Neural cell (in vitro differentiated cells): ENCODE measurements at regions not wholly inside any gene's neighbourhood (a gene's known extent, or its start where the extent isn't known, plus 50 kb on each side); places are given as distances from the start of the nearest gene placed in this dataset.

Source experiments
- H2AFZ ChIP-seq: fragments of 200-600, 300-800 bp; sonication (generic), shearing (Covaris generic); 2 replicates; pipeline ENCODE4 v1.6.0; 2014; ENCODE audit warnings: low read depth, mild to moderate bottlenecking, antibody characterized with exemption, low read length, moderate library complexity
- H3F3A ChIP-seq: fragments of 200-600 bp; shearing (Covaris generic); 2 replicates; pipeline ENCODE4 v1.6.1; 2016; ENCODE audit warnings: mild to moderate bottlenecking, moderate library complexity, mixed read lengths, antibody characterized with exemption, low read length; ENCODE audit not compliant: insufficient read depth, poor library complexity, severe bottlenecking
- H3K27ac ChIP-seq: fragments of 200-600, 300-800 bp; sonication (generic), shearing (Covaris generic); 2 replicates; pipeline ENCODE4 v1.5.1; 2014; ENCODE audit warnings: mild to moderate bottlenecking, low read length, moderate library complexity
- H3K27me3 ChIP-seq: fragments of 300-800, 200-600 bp; sonication (generic), shearing (Covaris generic); 2 replicates; pipeline ENCODE4 v1.6.0; 2014; ENCODE audit warnings: mild to moderate bottlenecking, low read depth, low read length, moderate library complexity; ENCODE audit not compliant: insufficient read depth
- H3K36me3 ChIP-seq: fragments of 300-800, 200-600 bp; sonication (generic), shearing (Covaris generic); 2 replicates; pipeline ENCODE4 v1.5.1; 2014; ENCODE audit warnings: mild to moderate bottlenecking, antibody characterized with exemption, low read length, moderate library complexity; ENCODE audit not compliant: insufficient read depth
- H3K4me2 ChIP-seq: fragments of 300-800, 200-600 bp; sonication (generic), shearing (Covaris generic); 2 replicates; pipeline ENCODE4 v1.6.0; 2014; ENCODE audit warnings: mild to moderate bottlenecking, low read length
- H3K4me3 ChIP-seq: fragments of 300-800, 200-600 bp; sonication (generic), shearing (Covaris generic); 2 replicates; pipeline ENCODE4 v1.5.1; 2014; ENCODE audit warnings: mild to moderate bottlenecking, low read length, moderate library complexity
- H3K79me2 ChIP-seq: fragments of 200-600 bp; shearing (Covaris generic); replicated peaks from 2 replicates; pipeline ENCODE4 v1.6.0; 2014; ENCODE audit warnings: mild to moderate bottlenecking, low read length, moderate library complexity; ENCODE audit not compliant: insufficient read depth
- H3K9ac ChIP-seq: fragments of 300-800, 200-600 bp; sonication (generic), shearing (Covaris generic); 2 replicates; pipeline ENCODE4 v1.6.1; 2016; ENCODE audit warnings: mild to moderate bottlenecking, low read length, mixed read lengths
- H3K9me2 ChIP-seq: fragments of 200-600 bp; shearing (Covaris generic); 2 replicates; pipeline ENCODE4 v1.6.1; 2016; ENCODE audit warnings: mild to moderate bottlenecking, low read length, mixed read lengths; ENCODE audit not compliant: insufficient read depth
- H3K9me3 ChIP-seq: fragments of 200-600, 300-800 bp; sonication (generic), shearing (Covaris generic); 2 replicates; pipeline ENCODE4 v1.6.1; 2016; ENCODE audit warnings: mild to moderate bottlenecking, mixed run types, low read length, moderate library complexity, mixed read lengths
- H4K20me1 ChIP-seq: fragments of 200-600 bp; shearing (Covaris generic); 2 replicates; pipeline ENCODE4 v1.6.1; 2016; ENCODE audit warnings: mild to moderate bottlenecking, mixed run types; ENCODE audit not compliant: insufficient read depth
- EP300 ChIP-seq: fragments of 450-650 bp; conservative IDR thresholded peaks from 2 replicates; pipeline ENCODE4 v1.6.1; 2014; ENCODE audit warnings: antibody characterized with exemption, mild to moderate bottlenecking, moderate library complexity; ENCODE audit not compliant: poor library complexity, severe bottlenecking
- EZH2 ChIP-seq: fragments of 200-600, 300-800 bp; shearing (Covaris generic), sonication (generic); IDR thresholded peaks from 2 replicates; pipeline ENCODE4 v1.6.1; 2014; ENCODE audit warnings: antibody characterized with exemption, low read length, borderline replicate concordance, mild to moderate bottlenecking; ENCODE audit not compliant: insufficient read depth, poor library complexity, severe bottlenecking
- MXI1 ChIP-seq: fragments of 450-650 bp; conservative IDR thresholded peaks from 2 replicates; pipeline ENCODE4 v1.6.1; 2014; ENCODE audit warnings: antibody characterized with exemption, mild to moderate bottlenecking; ENCODE audit not compliant: poor library complexity, severe bottlenecking
- POLR2AphosphoS5 ChIP-seq: IDR thresholded peaks from 2 replicates; pipeline ENCODE4 v1.6.1; 2012
- RAD21 ChIP-seq: fragments of 450-650 bp; conservative IDR thresholded peaks from 2 replicates; pipeline ENCODE4 v1.6.1; 2014; ENCODE audit warnings: antibody characterized with exemption, mild to moderate bottlenecking, moderate library complexity
- SMC3 ChIP-seq: fragments of 450-650 bp; conservative IDR thresholded peaks from 2 replicates; pipeline ENCODE4 v1.6.1; 2014; ENCODE audit warnings: antibody characterized with exemption, mild to moderate bottlenecking, moderate library complexity; ENCODE audit not compliant: poor library complexity
- TAF1 ChIP-seq: IDR thresholded peaks from 2 replicates; pipeline ENCODE4 v1.6.1; 2012; ENCODE audit warnings: low read depth
- TF ChIP-seq, protein P1 (sequence below): fragments of 450-650 bp; IDR thresholded peaks from 2 replicates; pipeline ENCODE4 v1.5.1; 2014; ENCODE audit warnings: antibody characterized with exemption, mild to moderate bottlenecking, moderate library complexity; ENCODE audit not compliant: poor library complexity, severe bottlenecking
- TF ChIP-seq, protein P2 (sequence below): IDR thresholded peaks from 2 replicates; pipeline ENCODE4 v1.6.1; 2012; ENCODE audit warnings: borderline replicate concordance

DNA sequence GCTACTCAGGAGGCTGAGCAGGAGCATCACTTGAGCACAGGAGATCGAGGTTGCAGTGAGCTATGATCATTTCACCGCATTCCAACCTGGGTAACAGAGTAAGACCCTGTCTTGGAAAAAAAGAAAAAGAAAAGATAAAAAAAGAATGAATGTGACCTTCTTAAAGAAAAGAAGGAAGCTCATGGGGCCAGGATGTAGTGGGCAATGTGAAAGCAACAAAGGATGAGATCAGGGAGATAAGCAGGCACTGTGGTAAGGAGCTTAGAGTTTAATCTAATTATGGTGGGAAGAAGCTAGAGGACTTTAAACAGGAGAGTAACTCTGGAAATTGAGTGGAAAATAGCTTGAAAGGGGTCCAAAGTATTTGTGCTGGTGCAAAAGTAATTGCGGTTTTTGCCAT is 231.6 kb upstream of the UBE2E2 start:
- H3K27ac ChIP-seq, result no peak overlapping the region
- no peaks in the 10 kb centered on the region for H4K20me1 ChIP-seq
- no peaks in the 10 kb centered on the region for H3K36me3 ChIP-seq
- no peaks in the 10 kb centered on the region for H3K9me3 ChIP-seq
- no peak for TF ChIP-seq EZH2
- TF ChIP-seq EP300, result no peak
- TF ChIP-seq RAD21, result no peak
- no peak for TF ChIP-seq TAF1
- TF ChIP-seq SMC3, result no peak
- no peak for TF ChIP-seq POLR2AphosphoS5
- TF ChIP-seq, protein P1, sequence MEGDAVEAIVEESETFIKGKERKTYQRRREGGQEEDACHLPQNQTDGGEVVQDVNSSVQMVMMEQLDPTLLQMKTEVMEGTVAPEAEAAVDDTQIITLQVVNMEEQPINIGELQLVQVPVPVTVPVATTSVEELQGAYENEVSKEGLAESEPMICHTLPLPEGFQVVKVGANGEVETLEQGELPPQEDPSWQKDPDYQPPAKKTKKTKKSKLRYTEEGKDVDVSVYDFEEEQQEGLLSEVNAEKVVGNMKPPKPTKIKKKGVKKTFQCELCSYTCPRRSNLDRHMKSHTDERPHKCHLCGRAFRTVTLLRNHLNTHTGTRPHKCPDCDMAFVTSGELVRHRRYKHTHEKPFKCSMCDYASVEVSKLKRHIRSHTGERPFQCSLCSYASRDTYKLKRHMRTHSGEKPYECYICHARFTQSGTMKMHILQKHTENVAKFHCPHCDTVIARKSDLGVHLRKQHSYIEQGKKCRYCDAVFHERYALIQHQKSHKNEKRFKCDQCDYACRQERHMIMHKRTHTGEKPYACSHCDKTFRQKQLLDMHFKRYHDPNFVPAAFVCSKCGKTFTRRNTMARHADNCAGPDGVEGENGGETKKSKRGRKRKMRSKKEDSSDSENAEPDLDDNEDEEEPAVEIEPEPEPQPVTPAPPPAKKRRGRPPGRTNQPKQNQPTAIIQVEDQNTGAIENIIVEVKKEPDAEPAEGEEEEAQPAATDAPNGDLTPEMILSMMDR, result no peak
- TF ChIP-seq, protein P2, sequence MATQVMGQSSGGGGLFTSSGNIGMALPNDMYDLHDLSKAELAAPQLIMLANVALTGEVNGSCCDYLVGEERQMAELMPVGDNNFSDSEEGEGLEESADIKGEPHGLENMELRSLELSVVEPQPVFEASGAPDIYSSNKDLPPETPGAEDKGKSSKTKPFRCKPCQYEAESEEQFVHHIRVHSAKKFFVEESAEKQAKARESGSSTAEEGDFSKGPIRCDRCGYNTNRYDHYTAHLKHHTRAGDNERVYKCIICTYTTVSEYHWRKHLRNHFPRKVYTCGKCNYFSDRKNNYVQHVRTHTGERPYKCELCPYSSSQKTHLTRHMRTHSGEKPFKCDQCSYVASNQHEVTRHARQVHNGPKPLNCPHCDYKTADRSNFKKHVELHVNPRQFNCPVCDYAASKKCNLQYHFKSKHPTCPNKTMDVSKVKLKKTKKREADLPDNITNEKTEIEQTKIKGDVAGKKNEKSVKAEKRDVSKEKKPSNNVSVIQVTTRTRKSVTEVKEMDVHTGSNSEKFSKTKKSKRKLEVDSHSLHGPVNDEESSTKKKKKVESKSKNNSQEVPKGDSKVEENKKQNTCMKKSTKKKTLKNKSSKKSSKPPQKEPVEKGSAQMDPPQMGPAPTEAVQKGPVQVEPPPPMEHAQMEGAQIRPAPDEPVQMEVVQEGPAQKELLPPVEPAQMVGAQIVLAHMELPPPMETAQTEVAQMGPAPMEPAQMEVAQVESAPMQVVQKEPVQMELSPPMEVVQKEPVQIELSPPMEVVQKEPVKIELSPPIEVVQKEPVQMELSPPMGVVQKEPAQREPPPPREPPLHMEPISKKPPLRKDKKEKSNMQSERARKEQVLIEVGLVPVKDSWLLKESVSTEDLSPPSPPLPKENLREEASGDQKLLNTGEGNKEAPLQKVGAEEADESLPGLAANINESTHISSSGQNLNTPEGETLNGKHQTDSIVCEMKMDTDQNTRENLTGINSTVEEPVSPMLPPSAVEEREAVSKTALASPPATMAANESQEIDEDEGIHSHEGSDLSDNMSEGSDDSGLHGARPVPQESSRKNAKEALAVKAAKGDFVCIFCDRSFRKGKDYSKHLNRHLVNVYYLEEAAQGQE, result no peak
- TF ChIP-seq MXI1, result no peak
- H3K79me2 ChIP-seq, result no peaks in the 10 kb centered on the region
- H3K9me2 ChIP-seq, result no peaks in the 10 kb centered on the region
- H2AFZ ChIP-seq, result no peak overlapping the region
- H3K4me3 ChIP-seq, result no peak overlapping the region
- no peak overlapping the region for H3K4me2 ChIP-seq
- H3K27me3 ChIP-seq, result no peaks in the 10 kb centered on the region
- H3F3A ChIP-seq, result no peaks in the 10 kb centered on the region
- H3K9ac ChIP-seq, result no peak overlapping the region

DNA sequence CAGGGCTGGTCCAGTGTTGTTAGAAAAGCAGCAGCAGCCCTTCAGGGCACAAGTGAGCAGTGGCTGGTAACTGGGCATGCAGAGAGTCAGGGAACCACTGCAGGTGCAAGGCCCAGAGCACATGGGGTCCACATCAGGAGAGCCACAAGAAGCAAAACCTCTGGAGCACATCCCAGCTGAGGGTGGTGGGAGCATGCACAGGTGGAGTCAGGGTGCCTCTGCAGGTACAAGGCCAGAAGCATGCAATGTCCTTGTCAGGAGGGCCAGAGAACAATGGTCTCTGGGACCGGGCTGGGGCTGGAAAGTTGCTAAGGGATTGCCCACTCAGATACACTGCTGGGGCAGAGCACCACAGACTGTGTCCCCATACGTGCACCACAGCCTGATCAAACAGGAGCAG is 226.1 kb upstream of the UBE2E2 start:
- H3K27me3 ChIP-seq, result no peaks in the 10 kb centered on the region
- H3K9ac ChIP-seq, result no peak overlapping the region
- no peak overlapping the region for H3K4me2 ChIP-seq
- H3K36me3 ChIP-seq, result no peaks in the 10 kb centered on the region
- TF ChIP-seq MXI1 (no peak), SMC3 (no peak), POLR2AphosphoS5 (no peak), TAF1 (no peak), EP300 (no peak), RAD21 (no peak)
- TF ChIP-seq, protein P2, result no peak
- TF ChIP-seq, protein P1, result no peak
- no peak overlapping the region for H3K4me3 ChIP-seq
- no peaks in the 10 kb centered on the region for H3K9me3 ChIP-seq
- no peaks in the 10 kb centered on the region for H3F3A ChIP-seq
- H3K79me2 ChIP-seq, result no peaks in the 10 kb centered on the region
- H3K9me2 ChIP-seq, result no peaks in the 10 kb centered on the region
- no peak overlapping the region for H2AFZ ChIP-seq
- H4K20me1 ChIP-seq, result no peaks in the 10 kb centered on the region
- H3K27ac ChIP-seq, result no peak overlapping the region
